IMR-90 (cell line): ENCODE measurements at regions not wholly inside any gene's neighbourhood (a gene's known extent, or its start where the extent isn't known, plus 50 kb on each side); places are given as distances from the start of the nearest gene placed in this dataset.

Source experiments
- ATAC-seq: fragments of 200-7000 bp; cut with Tn5 transposase; 2 replicates; pipeline ENCODE4 v1.9.1; 2020; ENCODE audit warnings: low read depth, mild to moderate bottlenecking, moderate library complexity
- BruUV-seq: library from RNA; stranded (reverse); fragments of 400-500 nt; replicated peaks from 2 replicates; lab custom pipeline; 2021; lab: Mats Ljungman, UMichigan
- CTCF ChIA-PET: fragments of 300-600 bp; formaldehyde crosslinking; extraction: SDS; loops from one replicate; lab custom pipeline; 2021; ENCODE audit warnings: antibody characterized with exemption; lab: Yijun Ruan, JAX
- POLR2A ChIA-PET: fragments of 300-600 bp; sonication (Branson Sonifier 250); formaldehyde crosslinking; loops from one replicate; lab custom pipeline; 2022; ENCODE audit warnings: antibody characterized with exemption; ENCODE audit not compliant: unreplicated experiment; lab: Charles Lee
- DNase-seq: peaks from one replicate; pipeline ENCODE4 v3.0.0; 2013
- H2AFZ ChIP-seq: replicated peaks from 2 replicates; pipeline ENCODE3; 2013; ENCODE audit warnings: low read length, mild to moderate bottlenecking; ENCODE audit not compliant: poor library complexity
- H2AK5ac ChIP-seq: 2 replicates; pipeline ENCODE4 v1.6.1; 2013; ENCODE audit warnings: low read depth, low read length, inconsistent platforms
- H2AK9ac ChIP-seq: replicated peaks from 2 replicates; pipeline ENCODE3; 2013; ENCODE audit warnings: mild to moderate bottlenecking, low read depth, low read length, moderate library complexity; ENCODE audit not compliant: poor library complexity
- H2BK120ac ChIP-seq: 2 replicates; pipeline ENCODE4 v1.6.1; 2013; ENCODE audit warnings: low read depth, low read length, inconsistent platforms
- H2BK15ac ChIP-seq: 3 replicates; pipeline ENCODE4 v1.6.1; 2013; ENCODE audit warnings: low read depth, low read length, inconsistent platforms
- H2BK20ac ChIP-seq: 2 replicates; pipeline ENCODE4 v1.6.1; 2013; ENCODE audit warnings: low read depth, mild to moderate bottlenecking, inconsistent platforms, low read length, moderate library complexity
- H2BK5ac ChIP-seq: 2 replicates; pipeline ENCODE4 v1.6.1; 2013; ENCODE audit warnings: mild to moderate bottlenecking, low read depth, low read length, inconsistent platforms; ENCODE audit not compliant: poor library complexity, severe bottlenecking
- H3K14ac ChIP-seq: replicated peaks from 2 replicates; pipeline ENCODE4 v1.6.1; 2013; ENCODE audit warnings: low read depth, low read length, inconsistent platforms
- H3K18ac ChIP-seq: 2 replicates; pipeline ENCODE4 v1.6.1; 2013; ENCODE audit warnings: low read depth, low read length, control low read depth
- H3K23ac ChIP-seq: 2 replicates; pipeline ENCODE4 v1.6.1; 2013; ENCODE audit warnings: low read depth, low read length, inconsistent platforms
- H3K27ac ChIP-seq: 2 replicates; pipeline ENCODE4 v1.5.1; 2013; ENCODE audit warnings: mild to moderate bottlenecking, control low read depth, low read length; ENCODE audit not compliant: insufficient read depth
- H3K27me3 ChIP-seq: 2 replicates; pipeline ENCODE4 v1.6.1; 2013; ENCODE audit warnings: low read length; ENCODE audit not compliant: control insufficient read depth, insufficient read depth
- H3K36me3 ChIP-seq: 2 replicates; pipeline ENCODE4 v1.6.1; 2013; ENCODE audit warnings: low read length, mixed read lengths; ENCODE audit not compliant: control insufficient read depth, insufficient read depth
- H3K4ac ChIP-seq: 2 replicates; pipeline ENCODE4 v1.6.1; 2013; ENCODE audit warnings: low read depth, low read length, inconsistent platforms
- H3K4me1 ChIP-seq: 2 replicates; pipeline ENCODE4 v1.6.1; 2013; ENCODE audit warnings: low read length, mixed read lengths; ENCODE audit not compliant: control insufficient read depth, insufficient read depth
- H3K4me2 ChIP-seq: 2 replicates; pipeline ENCODE4 v1.6.1; 2013; ENCODE audit warnings: low read depth, mild to moderate bottlenecking, control low read depth, low read length, moderate library complexity
- H3K4me3 ChIP-seq: 2 replicates; pipeline ENCODE4 v1.5.1; 2013; ENCODE audit warnings: low read depth, mild to moderate bottlenecking, control low read depth, low read length, moderate library complexity; ENCODE audit not compliant: insufficient read depth
- H3K56ac ChIP-seq: 2 replicates; pipeline ENCODE4 v1.6.1; 2013; ENCODE audit warnings: low read length, inconsistent platforms; ENCODE audit not compliant: insufficient read depth; ENCODE audit errors: extremely low read depth
- H3K79me1 ChIP-seq, 2 experiments: 2 replicates each; pipeline ENCODE4 v1.6.1; 2013; ENCODE audit warnings: low read length in 2 of 2, inconsistent platforms in 1 of 2, low read depth in 1 of 2
- H3K9ac ChIP-seq: 2 replicates; pipeline ENCODE4 v1.6.1; 2013; ENCODE audit warnings: low read depth, low read length, control low read depth
- H3K9me1 ChIP-seq: 2 replicates; pipeline ENCODE4 v1.6.1; 2013; ENCODE audit warnings: low read length, inconsistent platforms; ENCODE audit not compliant: insufficient read depth
- H3K9me3 ChIP-seq: 2 replicates; pipeline ENCODE4 v1.6.1; 2013; ENCODE audit warnings: low read length; ENCODE audit not compliant: control insufficient read depth, insufficient read depth
- H4K20me1 ChIP-seq: 2 replicates; pipeline ENCODE4 v1.6.1; 2013; ENCODE audit warnings: low read length, inconsistent platforms; ENCODE audit not compliant: insufficient read depth
- H4K5ac ChIP-seq: 2 replicates; pipeline ENCODE4 v1.6.1; 2013; ENCODE audit warnings: mild to moderate bottlenecking, low read depth, low read length, control low read depth
- H4K8ac ChIP-seq, 2 experiments: 2 replicates each; pipeline ENCODE4 v1.6.1; 2013; ENCODE audit warnings: low read depth in 2 of 2, low read length in 2 of 2, control low read depth in 1 of 2, inconsistent platforms in 1 of 2
- H4K91ac ChIP-seq: 2 replicates; pipeline ENCODE4 v1.6.1; 2013; ENCODE audit warnings: low read depth, low read length, inconsistent platforms; ENCODE audit not compliant: insufficient read depth
- BHLHE40 ChIP-seq: fragments of 150-350 bp; IDR thresholded peaks from 2 replicates; pipeline ENCODE4 v1.6.1; 2016; ENCODE audit warnings: mild to moderate bottlenecking, low read depth, low read length
- CEBPB ChIP-seq: IDR thresholded peaks from 2 replicates; pipeline ENCODE4 v1.6.1; 2012; ENCODE audit warnings: low read depth, low read length, improper control_type of control experiment
- CHD1 ChIP-seq: IDR thresholded peaks from 2 replicates; pipeline ENCODE4 v1.6.1; 2012; ENCODE audit warnings: low read depth, low read length, improper control_type of control experiment
- CTCF ChIP-seq: conservative IDR thresholded peaks from 2 replicates; pipeline ENCODE4 v1.5.1; 2012; ENCODE audit warnings: mild to moderate bottlenecking, low read depth, low read length, improper control_type of control experiment
- ELK1 ChIP-seq: fragments of 150-350 bp; IDR thresholded peaks from 2 replicates; pipeline ENCODE4 v1.6.1; 2016; ENCODE audit warnings: low read depth, mild to moderate bottlenecking, low read length, moderate library complexity, borderline replicate concordance
- FOS ChIP-seq: fragments of 150-350 bp; IDR thresholded peaks from 2 replicates; pipeline ENCODE4 v1.6.1; 2016; ENCODE audit warnings: low read depth, low read length
- MAFK ChIP-seq: IDR thresholded peaks from 2 replicates; pipeline ENCODE4 v1.6.1; 2012; ENCODE audit warnings: low read depth, low read length, improper control_type of control experiment
- MAZ ChIP-seq: IDR thresholded peaks from 2 replicates; pipeline ENCODE4 v1.6.1; 2012; ENCODE audit warnings: low read depth, mild to moderate bottlenecking, low read length, improper control_type of control experiment, moderate library complexity, borderline replicate concordance
- MXI1 ChIP-seq: IDR thresholded peaks from 2 replicates; pipeline ENCODE4 v1.6.1; 2012; ENCODE audit warnings: low read depth, mild to moderate bottlenecking, low read length, moderate library complexity, borderline replicate concordance
- NFE2L2 ChIP-seq: fragments of 150-350 bp; IDR thresholded peaks from 2 replicates; pipeline ENCODE4 v1.6.1; 2016; ENCODE audit warnings: low read depth, mild to moderate bottlenecking, low read length
- POLR2A ChIP-seq: IDR thresholded peaks from 2 replicates; pipeline ENCODE4 v1.6.1; 2012; ENCODE audit warnings: mild to moderate bottlenecking, low read depth, low read length
- RAD21 ChIP-seq: IDR thresholded peaks from 2 replicates; pipeline ENCODE4 v1.6.1; 2012; ENCODE audit warnings: low read length, improper control_type of control experiment
- RCOR1 ChIP-seq: IDR thresholded peaks from 2 replicates; pipeline ENCODE4 v1.6.1; 2012; ENCODE audit warnings: mild to moderate bottlenecking, low read length, improper control_type of control experiment; ENCODE audit not compliant: insufficient replicate concordance
- RFX5 ChIP-seq: IDR thresholded peaks from 2 replicates; pipeline ENCODE4 v1.8.0; 2012; ENCODE audit warnings: low read depth, mild to moderate bottlenecking, low read length, moderate library complexity
- SMC3 ChIP-seq: fragments of 150-350 bp; IDR thresholded peaks from 2 replicates; pipeline ENCODE4 v1.6.1; 2016; ENCODE audit warnings: low read depth, mild to moderate bottlenecking, antibody characterized with exemption, low read length, moderate library complexity
- USF2 ChIP-seq: fragments of 150-350 bp; IDR thresholded peaks from 2 replicates; pipeline ENCODE4 v1.6.1; 2017; ENCODE audit warnings: mild to moderate bottlenecking, antibody characterized with exemption, low read length, low read depth
- dilution Hi-C: fragments of 300-500 bp; cut with HindIII; formaldehyde crosslinking; loops from one replicate; pipeline ENCODE4 v1.14.3; 2018; ENCODE audit warnings: low sequenced_read_pairs; ENCODE audit not compliant: unreplicated experiment
- in situ Hi-C: fragments of 300-500 bp; cut with MboI; formaldehyde crosslinking; loops from 3 replicates; pipeline ENCODE4 v1.14.3; 2019; ENCODE audit warnings: low sequenced_read_pairs, inconsistent platforms, mixed read lengths
- intact Hi-C: fragments of 100-400 bp; cut with micrococcal nuclease; formaldehyde crosslinking; loops from 2 replicates; pipeline ENCODE4 v1.10.0; 2022

GRCh38 chr4:31338000-31338399 is 617.8 kb downstream of the PCDH7 start:
- BruUV-seq = no TSS peak
- no peak overlapping the region for H2AFZ ChIP-seq
- CTCF ChIA-PET = no interaction called here
- no peak overlapping the region for H3K4ac ChIP-seq
- intact Hi-C loops = no loop called here
- H2BK15ac ChIP-seq = no peak overlapping the region
- H2BK120ac ChIP-seq = no peak overlapping the region
- H3K27me3 ChIP-seq = no peaks in the 10 kb centered on the region
- no peaks in the 10 kb centered on the region for H3K79me1 ChIP-seq
- H3K27ac ChIP-seq = no peak overlapping the region
- DNase-seq (no peak), ATAC-seq (no peak)
- TF ChIP-seq FOS (no peak), CEBPB (no peak), MAFK (no peak), RCOR1 (no peak), SMC3 (no peak), MAZ (no peak), USF2 (no peak), RAD21 (no peak), RFX5 (no peak), ELK1 (no peak), BHLHE40 (no peak), POLR2A (no peak), CHD1 (no peak), MXI1 (no peak), NFE2L2 (no peak), CTCF (no peak)
- no peak overlapping the region for H3K4me3 ChIP-seq
- no peak overlapping the region for H2AK9ac ChIP-seq
- H3K9me3 ChIP-seq = no peaks in the 10 kb centered on the region
- H4K8ac ChIP-seq = no peak overlapping the region
- no peaks in the 10 kb centered on the region for H4K20me1 ChIP-seq
- H2BK5ac ChIP-seq = no peak overlapping the region
- H3K9ac ChIP-seq = no peak overlapping the region
- no peak overlapping the region for H2AK5ac ChIP-seq
- H3K56ac ChIP-seq = no peak overlapping the region
- in situ Hi-C loops = no loop called here
- no peaks in the 10 kb centered on the region for H3K36me3 ChIP-seq
- H4K91ac ChIP-seq = no peak overlapping the region
- H3K4me1 ChIP-seq = no peaks in the 10 kb centered on the region
- no peak overlapping the region for H3K18ac ChIP-seq
- dilution Hi-C loops = no loop called here
- H3K23ac ChIP-seq = no peak overlapping the region
- H3K9me1 ChIP-seq = no peaks in the 10 kb centered on the region
- H3K14ac ChIP-seq = no peak overlapping the region
- H3K4me2 ChIP-seq = no peak overlapping the region
- POLR2A ChIA-PET = no interaction called here
- no peak overlapping the region for H4K5ac ChIP-seq
- no peak overlapping the region for H2BK20ac ChIP-seq
